Esophagus muscularis mucosa (tissue), 4 donors: ENCODE measurements at regions not wholly inside any gene's neighbourhood (a gene's known extent, or its start where the extent isn't known, plus 50 kb on each side); places are given as distances from the start of the nearest gene placed in this dataset.
"Not testable (repeated sequence)": the region's sequence is repeated elsewhere in the genome, so short reads cannot be mapped to it uniquely, and the experiment has no call there.

ENCODE experiments used
- DNase-seq: peaks from one replicate; pipeline ENCODE4 v3.0.0-alpha.2; 2017; ENCODE audit errors: extremely low spot score
- H3K27ac ChIP-seq, 4 donors: fragments of 200-600 bp; sonication (generic); replicated peaks in 1 of 4; 1 replicate in 3 of 4; 2 replicates in 1 of 4; pipeline ENCODE4 v1.5.1; 2016 to 2019; ENCODE audit warnings: mild to moderate bottlenecking in 1 of 4
- H3K27me3 ChIP-seq, 4 donors: fragments of 200-600 bp; sonication (generic); one replicate each; pipeline versions ENCODE4 v1.5.1 to v1.6.0; 2016 to 2019
- H3K36me3 ChIP-seq, 4 donors: fragments of 200-600 bp; sonication (generic); one replicate each; pipeline ENCODE4 v1.5.1; 2016 to 2019
- H3K4me1 ChIP-seq, 4 donors: fragments of 200-600 bp; sonication (generic); one replicate each; pipeline ENCODE4 v1.5.1; 2016 to 2019
- H3K4me3 ChIP-seq, 4 donors: fragments of 200-600 bp; sonication (generic); 1 replicate in 2 of 4; 2 replicates in 2 of 4; pipeline ENCODE4 v1.5.1; 2016 to 2019; ENCODE audit warnings: mild to moderate bottlenecking in 4 of 4, moderate library complexity in 1 of 4
- H3K9me3 ChIP-seq, 4 donors: fragments of 200-600 bp; sonication (generic); 1 replicate in 3 of 4; 2 replicates in 1 of 4; pipeline ENCODE4 v1.5.1; 2016 to 2019
- CTCF ChIP-seq, 3 experiments: fragments of 200-600 bp in 2 of 3; fragments of 450-650 bp in 1 of 3; sonication (generic) in 2 of 3; IDR thresholded peaks; one replicate each; pipeline ENCODE4 v1.5.1; 2017 to 2019; ENCODE audit warnings: antibody characterized with exemption in 3 of 3, mild to moderate bottlenecking in 2 of 3, moderate library complexity in 1 of 3
- EP300 ChIP-seq: sonication (generic); formaldehyde crosslinking; IDR thresholded peaks from one replicate; pipeline ENCODE4 v1.6.1; 2017; ENCODE audit warnings: antibody characterized with exemption
- POLR2A ChIP-seq: fragments of 450-650 bp; IDR thresholded peaks from one replicate; pipeline ENCODE4 v1.6.1; 2017; ENCODE audit warnings: antibody characterized with exemption, moderate library complexity, mild to moderate bottlenecking, low read depth
- POLR2AphosphoS5 ChIP-seq, 2 donors: sonication (generic); formaldehyde crosslinking; IDR thresholded peaks; one replicate each; pipeline ENCODE4 v1.6.1; 2017; ENCODE audit warnings: antibody characterized with exemption in 2 of 2
- WGBS: methylation state at CpG from one replicate; pipeline ENCODE4 v1.1.5; 2018; 5-methylcytosine and 5-hydroxymethylcytosine counted together
- intact Hi-C: fragments of 100-400 bp; cut with DNase I; formaldehyde crosslinking; loops from one replicate; pipeline ENCODE4 v1.15.1; 2023

- DNase-seq: no peak
- no peak for TF ChIP-seq POLR2A
- Histone ChIP-seq H3K4me1 (peaks cover 0 to 26% (median 19%) of the 10 kb centered on the region in 4 donors), H3K27ac (no peak overlapping the region), H3K27me3 (no peaks in the 10 kb centered on the region), H3K4me3 (no peak overlapping the region), H3K9me3 (no peaks in the 10 kb centered on the region), H3K36me3 (no peaks in the 10 kb centered on the region)
- intact Hi-C loops: no loop called here
- 74% methylated on average over 11 of the region's 12 CpGs for WGBS
These were observed 61.1 kb upstream of the KCNK12 start for GRCh38 chr2:47631792-47632398.

- intact Hi-C loops: no loop called here
- Histone ChIP-seq H3K9me3 (no peaks in the 10 kb centered on the region), H3K4me1 (peaks cover 0 to 20% (median 13%) of the 10 kb centered on the region in 4 donors)
These were observed 60.5 kb upstream of the KCNK12 start for GRCh38 chr2:47631306-47631705.

GRCh38 chr2:47629501-47630460 lies 59.0 kb upstream of the KCNK12 start:
- intact Hi-C loops: no loop called here
- H3K27me3 ChIP-seq: no peaks in the 10 kb centered on the region
- H3K36me3 ChIP-seq: no peaks in the 10 kb centered on the region
- H3K4me1 ChIP-seq: peaks cover 0 to 15% (median 8%) of the 10 kb centered on the region in 4 donors
- H3K9me3 ChIP-seq: no peaks in the 10 kb centered on the region
- H3K27ac ChIP-seq: no peak overlapping the region
- TF ChIP-seq POLR2AphosphoS5 (IDR thresholded peaks at IDR 0.05) (no peak), EP300 (no peak), POLR2A (no peak), CTCF (IDR thresholded peaks at IDR 0.05) (no peak)
- no peak overlapping the region for H3K4me3 ChIP-seq
- no peak for DNase-seq
- 83% methylated on average over 5 of the region's 7 CpGs for WGBS

More at GRCh38 chr2:47631306-47631705, 60.5 kb upstream of the KCNK12 start:
- H3K27me3 ChIP-seq: no peaks in the 10 kb centered on the region
- 98% methylated on average over 5 of the region's 6 CpGs for WGBS
- H3K4me3 ChIP-seq: no peak overlapping the region
- TF ChIP-seq POLR2A: no peak
- no peak for TF ChIP-seq POLR2AphosphoS5 (IDR thresholded peaks at IDR 0.05)
- no peak for TF ChIP-seq EP300
- no peak for TF ChIP-seq CTCF (IDR thresholded peaks at IDR 0.05)
- DNase-seq: no peak
- H3K27ac ChIP-seq: no peak overlapping the region
- no peaks in the 10 kb centered on the region for H3K36me3 ChIP-seq

GRCh38 chr2:47628904-47629303 lies 58.1 kb upstream of the KCNK12 start:
- Histone ChIP-seq H3K27me3 (no peaks in the 10 kb centered on the region), H3K27ac (no peak overlapping the region), H3K9me3 (no peaks in the 10 kb centered on the region), H3K36me3 (no peaks in the 10 kb centered on the region), H3K4me3 (no peak overlapping the region), H3K4me1 (peaks cover 0 to 15% (median 8%) of the 10 kb centered on the region in 4 donors)
- TF ChIP-seq EP300 (no peak), CTCF (IDR thresholded peaks at IDR 0.05) (no peak), POLR2AphosphoS5 (IDR thresholded peaks at IDR 0.05) (no peak), POLR2A (no peak)
- no peak for DNase-seq
- WGBS: 98% methylated on average over 3 of the region's 3 CpGs
- intact Hi-C loops: no loop called here

- Histone ChIP-seq H3K27ac (no peak overlapping the region), H3K36me3 (no peaks in the 10 kb centered on the region), H3K4me1 (peaks cover 0 to 6% (median under 1%) of the 10 kb centered on the region in 4 donors), H3K4me3 (no peak overlapping the region), H3K9me3 (no peaks in the 10 kb centered on the region), H3K27me3 (no peaks in the 10 kb centered on the region)
- TF ChIP-seq POLR2AphosphoS5 (IDR thresholded peaks at IDR 0.05) (no peak), CTCF (IDR thresholded peaks at IDR 0.05) (no peak), EP300 (no peak), POLR2A (no peak)
- DNase-seq: no peak
- intact Hi-C loops: no loop called here
- 93% methylated on average over 5 of the region's 5 CpGs for WGBS
These were observed 55.9 kb upstream of the KCNK12 start for GRCh38 chr2:47626664-47627063.

- DNase-seq, intact Hi-C loops, H3K27me3 ChIP-seq, H3K9me3 ChIP-seq, H3K36me3 ChIP-seq, H3K4me3 ChIP-seq, H3K4me1 ChIP-seq, H3K27ac ChIP-seq: not testable (repeated sequence)
- WGBS: 46% methylated on average over 1 of the region's 1 CpG
These were observed 52.4 kb upstream of the KCNK12 start for GRCh38 chr2:47623140-47623539.
